ENCODE measurements at regions not wholly inside any gene's neighbourhood (a gene's known extent, or its start where the extent isn't known, plus 50 kb on each side); places are given as distances from the start of the nearest gene placed in this dataset.

- no peak for ATAC-seq
Observed at GRCh38 chr5:85670417-85670816, 947.3 kb upstream of the COX7C start.

GRCh38 chr5:85671223-85671970 is 946.3 kb upstream of the COX7C start:
- in situ Hi-C loops (cut with HindIII; ENCODE audit: low pct_unique_long_range_greater_than_20kb, low sequenced_read_pairs) = no loop called here
- intact Hi-C loops (cut with micrococcal nuclease; ENCODE audit: unreplicated experiment) = no loop called here
- no peak for TF ChIP-seq SIN3A (IDR thresholded peaks at IDR 0.05; ENCODE audit: borderline replicate concordance, insufficient read depth, low read depth, low read length)
- TF ChIP-seq REST (IDR thresholded peaks at IDR 0.05; ENCODE audit: insufficient read depth in 1 of 2, low read depth in 2 of 2, low read length in 1 of 2) = no peak
- TF ChIP-seq CTCF (IDR thresholded peaks at IDR 0.05) = no peak
- TF ChIP-seq POLR2AphosphoS5 (IDR thresholded peaks at IDR 0.05; ENCODE audit: low read depth, low read length) = no peak
- no peak for TF ChIP-seq TCF7L2 (IDR thresholded peaks at IDR 0.05; ENCODE audit: low read depth, low read length)
- ChIA-PET CTCF (no interaction called here), POLR2A (no interaction called here)
- no TSS peak for BruUV-seq (replicated peaks)
- H3K27ac ChIP-seq (ENCODE audit: low read length) = no peak overlapping the region
- no peaks in the 10 kb centered on the region for H3K9me3 ChIP-seq (ENCODE audit: control insufficient read depth, insufficient read depth, low read depth, low read length)
- DNase-seq (ENCODE audit: low read depth, low spot score) (no peak), ATAC-seq (no peak)
- no peaks in the 10 kb centered on the region for H3K36me3 ChIP-seq (ENCODE audit: control insufficient read depth, insufficient read depth, low read length)
- H3K4me1 ChIP-seq (ENCODE audit: control insufficient read depth, insufficient read depth, low read length) = no peaks in the 10 kb centered on the region
- H3K27me3 ChIP-seq (ENCODE audit: control insufficient read depth, insufficient read depth, low read length) = no peaks in the 10 kb centered on the region
- H3K4me3 ChIP-seq (ENCODE audit: low read depth in 2 of 2, low read length in 2 of 2) = no peak overlapping the region

More at GRCh38 chr5:85670417-85670816, 947.3 kb upstream of the COX7C start:
- in situ Hi-C loops (cut with HindIII; ENCODE audit: low pct_unique_long_range_greater_than_20kb, low sequenced_read_pairs) = no loop called here
- Histone ChIP-seq H3K27ac (ENCODE audit: low read length) (no peak overlapping the region), H3K4me3 (ENCODE audit: low read depth in 2 of 2, low read length in 2 of 2) (no peak overlapping the region), H3K4me1 (ENCODE audit: control insufficient read depth, insufficient read depth, low read length) (no peaks in the 10 kb centered on the region), H3K36me3 (ENCODE audit: control insufficient read depth, insufficient read depth, low read length) (no peaks in the 10 kb centered on the region), H3K9me3 (ENCODE audit: control insufficient read depth, insufficient read depth, low read depth, low read length) (no peaks in the 10 kb centered on the region), H3K27me3 (ENCODE audit: control insufficient read depth, insufficient read depth, low read length) (no peaks in the 10 kb centered on the region)
- intact Hi-C loops (cut with micrococcal nuclease; ENCODE audit: unreplicated experiment) = no loop called here
- no TSS peak for BruUV-seq (replicated peaks)
- ChIA-PET POLR2A (no interaction called here), CTCF (no interaction called here)
- TF ChIP-seq CTCF (IDR thresholded peaks at IDR 0.05) (no peak), POLR2AphosphoS5 (IDR thresholded peaks at IDR 0.05; ENCODE audit: low read depth, low read length) (no peak), TCF7L2 (IDR thresholded peaks at IDR 0.05; ENCODE audit: low read depth, low read length) (no peak)
- DNase-seq (ENCODE audit: low read depth, low spot score) = no peak

Measured in Panc1 (cell line).